Caco-2 (cell line): ENCODE measurements at regions not wholly inside any gene's neighbourhood (a gene's known extent, or its start where the extent isn't known, plus 50 kb on each side); places are given as distances from the start of the nearest gene placed in this dataset.

Source experiments
- BruUV-seq: library from RNA; stranded (reverse); fragments of 400-500 nt; replicated peaks from 2 replicates; lab custom pipeline; 2021; lab: Mats Ljungman, UMichigan
- CTCF ChIA-PET: fragments of 300-600 bp; sonication (Branson Sonifier 250); formaldehyde crosslinking; loops from one replicate; lab custom pipeline; 2022; ENCODE audit warnings: antibody characterized with exemption; lab: Charles Lee
- POLR2A ChIA-PET: fragments of 300-600 bp; sonication (Branson Sonifier 250); formaldehyde crosslinking; loops from one replicate; lab custom pipeline; 2022; ENCODE audit warnings: antibody characterized with exemption; lab: Charles Lee
- DNase-seq, 2 experiments: peaks; one replicate each; pipeline versions ENCODE4 v3.0.0 to v3.0.0-alpha.2; 2020 to 2022
- H3K27me3 ChIP-seq: replicated peaks from 2 replicates; pipeline ENCODE4 v1.6.0; 2011; ENCODE audit warnings: low read length; ENCODE audit not compliant: control insufficient read depth, insufficient read depth
- H3K36me3 ChIP-seq: 2 replicates; pipeline ENCODE4 v1.5.1; 2011; ENCODE audit warnings: low read length; ENCODE audit not compliant: control insufficient read depth, insufficient read depth
- H3K4me1 ChIP-seq: fragments of 250-450 bp; sonication (Bioruptor Pico); 2 replicates; pipeline ENCODE4 v1.5.1; 2020; ENCODE audit warnings: mild to moderate bottlenecking
- H3K4me3 ChIP-seq: 2 replicates; pipeline ENCODE4 v1.5.1; 2011; ENCODE audit warnings: low read depth, mild to moderate bottlenecking, control low read depth, low read length
- H3K9me3 ChIP-seq: fragments of 250-450 bp; sonication (Bioruptor Pico); 2 replicates; pipeline ENCODE4 v1.5.1; 2020; ENCODE audit warnings: mild to moderate bottlenecking, moderate library complexity
- H3K27ac Mint-ChIP-seq: one replicate; pipeline ENCODE4 v1.8.0; 2022; ENCODE audit warnings: mixed read lengths; ENCODE audit not compliant: unreplicated experiment
- H3K27me3 Mint-ChIP-seq: one replicate; pipeline ENCODE4 v1.8.0; 2022; ENCODE audit warnings: mixed read lengths; ENCODE audit not compliant: insufficient read depth, unreplicated experiment
- H3K36me3 Mint-ChIP-seq: one replicate; pipeline ENCODE4 v1.8.0; 2022; ENCODE audit warnings: mild to moderate bottlenecking, mixed read lengths; ENCODE audit not compliant: insufficient read depth, unreplicated experiment
- H3K4me1 Mint-ChIP-seq: one replicate; pipeline ENCODE4 v1.8.0; 2022; ENCODE audit warnings: low read depth, mixed read lengths; ENCODE audit not compliant: unreplicated experiment
- H3K4me3 Mint-ChIP-seq: one replicate; pipeline ENCODE4 v1.8.0; 2022; ENCODE audit warnings: mild to moderate bottlenecking, moderate library complexity, mixed read lengths; ENCODE audit not compliant: unreplicated experiment
- H3K9me3 Mint-ChIP-seq: one replicate; pipeline ENCODE4 v1.8.0; 2022; ENCODE audit warnings: mixed read lengths; ENCODE audit not compliant: unreplicated experiment
- CTCF ChIP-seq, 2 experiments: fragments of 200-600 bp in 1 of 2; IDR thresholded peaks; 1 replicate in 1 of 2; 2 replicates in 1 of 2; pipeline versions ENCODE4 v1.5.1 to v1.8.0; 2011 to 2022; ENCODE audit warnings: antibody characterized with exemption in 1 of 2, control low read depth in 1 of 2, inconsistent platforms in 1 of 2, low read depth in 1 of 2, low read length in 1 of 2, mild to moderate bottlenecking in 1 of 2, moderate library complexity in 1 of 2; ENCODE audit not compliant: insufficient read depth in 1 of 2, severe bottlenecking in 1 of 2, unreplicated experiment in 1 of 2
- intact Hi-C: fragments of 100-400 bp; cut with micrococcal nuclease; formaldehyde crosslinking; loops from one replicate; pipeline ENCODE4 v1.10.0; 2022; ENCODE audit not compliant: unreplicated experiment

GRCh38 chr5:2981652-2982051, 230.2 kb upstream of the IRX2 start:
- TF ChIP-seq CTCF (IDR thresholded peaks at IDR 0.05; ENCODE audit: insufficient read depth in 1 of 2, low read depth in 1 of 2, low read length in 1 of 2, severe bottlenecking in 1 of 2, unreplicated experiment in 1 of 2) = no peak
- ChIA-PET CTCF (no interaction called here), POLR2A (no interaction called here)
- Mint-ChIP-seq H3K27me3 (peaks cover 9% of the 10 kb centered on the region), H3K36me3 (no peaks in the 10 kb centered on the region), H3K4me3 (no peak overlapping the region), H3K9me3 (peaks cover 6% of the 10 kb centered on the region), H3K4me1 (no peaks in the 10 kb centered on the region), H3K27ac (no peak overlapping the region)
- H3K27me3 ChIP-seq = no peaks in the 10 kb centered on the region
- no peak overlapping the region for H3K4me3 ChIP-seq
- no peaks in the 10 kb centered on the region for H3K36me3 ChIP-seq
- no peaks in the 10 kb centered on the region for H3K9me3 ChIP-seq
- DNase-seq = no peak
- intact Hi-C loops = no loop called here
- no TSS peak for BruUV-seq
- H3K4me1 ChIP-seq = no peaks in the 10 kb centered on the region

DNA sequence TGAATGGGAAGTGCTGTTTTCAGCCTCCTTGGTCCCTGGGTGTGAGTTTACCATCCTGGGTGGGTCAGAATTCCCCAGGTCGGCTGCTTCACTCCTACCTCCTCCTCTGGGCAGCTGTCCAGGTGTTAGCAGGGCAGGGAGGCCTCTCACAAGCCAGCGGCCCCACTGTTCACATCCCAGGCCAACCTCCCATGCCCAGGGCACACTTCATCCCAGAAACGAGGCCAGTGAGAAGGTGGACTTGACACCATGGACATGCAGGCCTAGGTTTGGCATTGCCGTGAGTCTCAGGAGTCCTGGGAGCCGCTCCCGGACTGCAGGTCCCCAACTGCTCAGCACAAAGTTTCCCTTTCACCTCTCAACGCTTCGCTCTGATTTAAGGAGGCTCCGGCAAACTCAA, 229.6 kb upstream of the IRX2 start:
- BruUV-seq = no TSS peak
- Histone ChIP-seq H3K4me1 (no peaks in the 10 kb centered on the region), H3K36me3 (no peaks in the 10 kb centered on the region), H3K27me3 (no peaks in the 10 kb centered on the region), H3K9me3 (no peaks in the 10 kb centered on the region), H3K4me3 (no peak overlapping the region)
- intact Hi-C loops = no loop called here
- ChIA-PET POLR2A (no interaction called here), CTCF (no interaction called here)
- peaks cover 9% of the 10 kb centered on the region for H3K9me3 Mint-ChIP-seq
- no peak overlapping the region for H3K27ac Mint-ChIP-seq
- H3K36me3 Mint-ChIP-seq = no peaks in the 10 kb centered on the region
- peaks cover 12% of the 10 kb centered on the region for H3K27me3 Mint-ChIP-seq
- no peak for TF ChIP-seq CTCF (IDR thresholded peaks at IDR 0.05; ENCODE audit: insufficient read depth in 1 of 2, low read depth in 1 of 2, low read length in 1 of 2, severe bottlenecking in 1 of 2, unreplicated experiment in 1 of 2)
- no peak overlapping the region for H3K4me3 Mint-ChIP-seq
- no peaks in the 10 kb centered on the region for H3K4me1 Mint-ChIP-seq
- no peak for DNase-seq

DNA sequence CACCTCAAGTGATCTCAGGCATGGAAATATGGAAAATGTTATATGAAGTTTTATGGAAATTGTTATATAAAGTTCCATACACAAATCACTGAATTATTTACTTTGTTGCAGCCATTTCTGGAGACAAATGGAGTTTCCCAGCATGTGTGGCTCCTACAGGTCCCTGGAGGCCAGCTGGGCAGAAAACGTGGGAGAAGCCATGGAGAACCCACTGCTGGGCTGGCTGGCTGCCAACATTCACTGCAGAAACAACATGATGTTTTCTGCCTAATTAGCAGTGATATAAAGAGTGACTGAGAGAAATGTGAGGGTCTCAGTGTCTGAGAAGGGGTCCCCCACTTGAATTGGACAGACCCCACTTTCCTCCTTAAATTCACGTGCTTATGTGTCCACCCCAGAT, 208.8 kb upstream of the IRX2 start:
- BruUV-seq = no TSS peak
- intact Hi-C loops = no loop called here

More for the DNA sequence above, 208.8 kb upstream of the IRX2 start:
- no peaks in the 10 kb centered on the region for H3K36me3 ChIP-seq
- no peaks in the 10 kb centered on the region for H3K27me3 ChIP-seq
- ChIA-PET POLR2A (no interaction called here), CTCF (no interaction called here)
- Mint-ChIP-seq H3K4me1 (no peaks in the 10 kb centered on the region), H3K4me3 (no peak overlapping the region), H3K36me3 (no peaks in the 10 kb centered on the region), H3K27ac (no peak overlapping the region), H3K9me3 (peaks cover 8% of the 10 kb centered on the region), H3K27me3 (no peaks in the 10 kb centered on the region)
- TF ChIP-seq CTCF (IDR thresholded peaks at IDR 0.05; ENCODE audit: insufficient read depth in 1 of 2, low read depth in 1 of 2, low read length in 1 of 2, severe bottlenecking in 1 of 2, unreplicated experiment in 1 of 2) = no peak
- DNase-seq = no peak
- H3K4me1 ChIP-seq = no peaks in the 10 kb centered on the region
- H3K9me3 ChIP-seq = peaks cover 3% of the 10 kb centered on the region; the same call in 1 of the 2 replicates
- no peak overlapping the region for H3K4me3 ChIP-seq
